HUDEP-2 (cell line): ENCODE measurements at regions not wholly inside any gene's neighbourhood (a gene's known extent, or its start where the extent isn't known, plus 50 kb on each side); places are given as distances from the start of the nearest gene placed in this dataset.

ENCODE experiments used
- DNase-seq, 76 experiments: peaks; one replicate each; lab custom pipeline; 2025; ENCODE audit not compliant: unreplicated experiment in 76 of 76; lab: John Stamatoyannopoulos, UW

DNA sequence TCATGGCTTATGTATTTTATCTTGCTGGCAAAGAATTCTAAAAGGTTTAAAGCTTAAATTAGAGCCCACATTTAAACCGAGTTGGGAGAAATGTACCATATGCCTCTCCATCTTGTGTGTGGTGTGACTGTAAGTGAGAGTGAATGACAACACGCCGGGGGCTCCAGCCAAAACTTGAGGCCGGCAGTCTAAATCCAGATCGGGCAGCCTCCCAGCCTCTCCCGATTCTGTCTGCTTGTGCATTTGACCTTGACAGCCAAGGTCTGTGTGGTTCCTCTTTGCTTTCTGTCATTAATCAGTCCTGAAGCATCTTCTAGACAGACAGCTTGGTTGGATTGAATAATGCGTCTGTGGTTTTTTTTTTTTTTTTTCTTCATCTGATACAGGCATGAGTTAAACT lies 1093.2 kb upstream of the EEF2KMT start:
- DNase-seq: no peak

DNA sequence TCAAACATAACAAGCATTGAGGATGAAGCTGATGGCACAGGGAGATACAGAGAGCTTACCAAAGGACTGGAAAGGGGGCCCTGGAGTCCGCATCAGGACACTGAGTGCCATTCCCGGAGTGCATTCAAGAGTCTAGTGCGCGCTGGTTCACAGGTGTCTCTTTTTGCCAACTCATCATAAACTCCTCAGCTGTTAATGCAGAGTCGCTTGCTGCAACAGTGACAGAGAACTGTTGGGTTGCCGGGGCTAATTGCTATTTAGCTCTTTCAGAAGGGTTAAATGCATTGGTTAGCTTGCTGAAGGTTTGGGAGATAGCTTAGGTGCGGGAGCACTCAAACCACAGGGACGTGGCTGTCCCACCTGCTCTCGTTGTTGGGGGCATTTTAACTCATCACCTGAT lies 1091.6 kb upstream of the EEF2KMT start:
- DNase-seq: no peak

DNA sequence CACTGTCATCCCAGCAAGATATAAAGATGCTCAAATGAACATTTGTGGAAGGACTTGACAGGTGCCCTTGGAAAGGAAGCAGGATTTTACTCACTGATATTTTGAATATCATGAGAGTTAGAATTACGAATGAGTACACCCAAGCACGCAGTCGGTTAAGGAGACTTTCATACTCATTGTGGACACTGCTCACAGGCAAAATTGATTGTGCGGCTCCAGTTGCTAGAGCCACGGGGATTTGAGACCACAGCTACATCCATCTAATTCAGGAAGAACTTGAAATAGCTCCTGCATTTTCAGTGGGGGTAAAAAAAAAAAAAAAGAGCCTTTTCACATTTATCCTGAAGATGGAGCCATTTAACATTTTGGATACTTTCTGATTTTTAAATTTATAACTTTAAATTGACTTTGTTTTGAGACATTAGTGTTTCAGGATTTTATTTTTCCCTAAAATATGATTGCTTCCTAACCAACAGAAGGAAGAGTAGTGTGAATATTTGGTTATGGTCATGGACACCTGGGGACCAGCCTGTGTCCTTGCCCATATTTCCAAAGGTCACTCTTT lies 1080.1 kb upstream of the EEF2KMT start:
- DNase-seq: no peak

- no peak for DNase-seq
Measured at GRCh38 chr16:6170022-6170421, 1072.4 kb upstream of the EEF2KMT start.

DNA sequence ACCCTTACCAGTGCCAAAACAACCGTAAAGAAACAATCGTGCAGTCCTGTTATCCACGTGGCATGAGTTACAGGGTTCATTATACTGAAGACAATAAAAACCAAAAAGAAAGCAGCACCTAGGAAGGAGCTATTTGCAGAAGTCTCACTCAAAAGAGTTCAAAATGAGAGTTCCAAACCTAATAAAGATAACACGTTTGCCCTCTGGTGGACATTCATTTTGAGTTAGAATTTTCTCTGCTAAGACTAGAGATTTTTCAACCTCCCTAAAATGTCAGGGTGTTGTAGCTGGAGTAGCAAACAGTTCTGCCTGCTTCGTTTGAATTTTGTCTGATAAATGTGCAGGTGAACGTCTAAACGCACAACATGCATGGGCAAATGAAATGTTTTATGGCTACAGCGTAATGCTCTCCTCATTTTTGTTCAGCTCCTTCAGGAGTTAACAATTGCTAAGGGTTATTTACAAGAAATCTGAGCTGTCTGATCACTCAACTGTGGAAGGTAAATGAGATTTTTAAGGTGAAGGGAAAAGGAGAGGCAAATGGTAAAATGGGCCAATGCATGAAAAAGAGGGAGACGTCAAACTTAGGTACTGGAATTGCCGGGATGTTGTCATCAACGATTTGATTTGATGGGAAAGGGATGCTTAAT lies 1067.9 kb upstream of the EEF2KMT start:
- DNase-seq: no peak

- DNase-seq: no peak
Measured at GRCh38 chr16:6160871-6161270, 1063.3 kb upstream of the EEF2KMT start.

GRCh38 chr16:6160303-6160702 lies 1062.7 kb upstream of the EEF2KMT start:
- DNase-seq: no peak

GRCh38 chr16:6157806-6158205 lies 1060.2 kb upstream of the EEF2KMT start:
- no peak for DNase-seq

- DNase-seq: no peak
Measured at GRCh38 chr16:6155271-6155670, 1057.7 kb upstream of the EEF2KMT start.

GRCh38 chr16:6153901-6154300 lies 1056.3 kb upstream of the EEF2KMT start:
- DNase-seq: no peak

GRCh38 chr16:6149031-6149430 lies 1051.4 kb upstream of the EEF2KMT start:
- DNase-seq: no peak

DNA sequence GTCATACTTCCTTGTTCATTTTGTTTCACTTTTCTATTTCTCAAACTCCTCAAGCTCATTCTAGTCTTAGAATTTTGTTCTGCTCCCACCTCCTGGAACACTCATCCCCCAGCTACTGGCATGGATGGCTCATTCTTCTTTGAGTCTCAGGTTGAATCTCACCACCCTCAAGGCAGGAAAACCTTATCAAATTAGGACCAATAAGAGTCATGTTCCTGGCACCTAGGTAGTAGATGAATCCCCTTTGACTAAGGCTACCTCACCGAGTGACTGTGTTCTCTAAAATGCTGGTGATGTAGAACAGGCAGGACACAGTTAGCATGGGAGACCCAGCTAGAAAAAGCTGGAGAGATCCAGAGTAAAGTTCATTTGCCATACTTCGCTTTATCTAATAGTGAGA lies 1050.8 kb upstream of the EEF2KMT start:
- no peak for DNase-seq

DNA sequence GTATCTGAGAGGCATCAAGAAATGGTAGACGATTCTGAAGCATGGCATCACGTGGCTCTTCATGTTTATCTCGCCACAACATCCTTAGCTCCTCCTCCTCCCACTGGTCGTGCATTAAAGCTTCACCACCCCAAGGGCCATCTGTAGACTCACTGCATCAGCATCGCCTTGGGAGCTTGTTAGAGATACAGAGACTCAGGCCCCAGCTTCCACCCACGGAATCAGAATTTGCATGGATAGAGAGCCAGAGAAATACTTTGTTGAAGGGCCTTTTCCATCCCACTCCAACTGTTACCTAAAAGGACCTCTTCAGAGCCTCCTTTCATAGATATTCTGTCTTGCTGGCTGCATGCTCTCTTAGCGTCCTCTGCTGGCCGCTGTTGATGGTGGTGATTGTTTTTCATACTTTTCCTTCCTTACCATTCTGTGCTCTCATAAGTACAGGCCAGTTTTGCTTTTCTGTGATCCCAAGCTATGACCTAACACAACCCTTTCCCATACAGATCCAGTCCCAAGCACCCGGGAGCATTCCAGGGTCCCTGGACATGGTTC lies 1049.4 kb upstream of the EEF2KMT start:
- no peak for DNase-seq

GRCh38 chr16:6146356-6146755 lies 1048.8 kb upstream of the EEF2KMT start:
- DNase-seq: no peak

DNA sequence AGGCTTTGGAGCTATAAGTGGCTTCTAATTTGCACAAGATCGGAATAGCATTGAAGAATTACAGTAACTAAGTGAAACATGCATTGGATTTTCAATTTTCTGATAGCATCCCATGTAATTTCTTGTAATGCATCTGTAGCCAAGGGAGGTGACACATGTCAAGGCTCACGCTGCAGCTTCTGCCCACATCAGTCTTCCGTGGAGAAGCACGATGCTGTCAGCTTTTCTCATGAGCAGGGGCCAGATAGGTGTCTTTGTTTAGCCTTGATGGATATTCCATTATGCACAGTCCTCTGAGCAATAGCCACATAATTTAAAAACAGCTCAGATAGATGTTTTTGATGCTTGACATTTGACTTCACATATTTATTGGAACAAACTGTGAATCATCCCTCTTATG lies 1046.9 kb upstream of the EEF2KMT start:
- DNase-seq: no peak

- DNase-seq: no peak
Measured at GRCh38 chr16:6143020-6143419, 1045.4 kb upstream of the EEF2KMT start.

DNA sequence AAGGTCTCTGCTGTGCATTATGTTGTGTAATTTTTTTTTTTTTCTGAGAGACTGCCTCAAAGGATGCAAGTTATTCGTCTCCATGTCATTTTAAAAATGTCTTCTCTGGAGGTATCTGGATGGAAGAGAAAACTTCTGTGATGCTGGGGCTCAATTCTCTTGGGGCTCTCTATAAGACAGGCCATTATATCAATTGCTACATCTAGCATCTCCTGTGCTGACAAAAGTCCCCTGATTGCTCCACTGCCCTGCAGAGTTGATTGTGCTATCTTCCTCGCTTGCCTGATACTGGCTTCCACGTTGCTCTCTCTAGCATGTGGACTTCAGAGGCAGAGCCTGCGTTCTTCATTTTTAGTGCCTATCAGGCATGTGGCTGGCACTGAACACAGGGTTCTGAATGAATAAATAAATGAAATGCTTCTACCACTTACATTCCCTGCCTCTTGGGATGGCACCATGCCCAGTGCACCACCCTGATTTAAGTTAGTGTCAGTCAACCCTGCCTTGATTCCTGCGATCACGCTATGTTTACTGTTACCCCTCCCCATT lies 1035.5 kb upstream of the EEF2KMT start:
- no peak for DNase-seq

- no peak for DNase-seq
Measured at GRCh38 chr16:6132121-6132520, 1034.5 kb upstream of the EEF2KMT start.

DNA sequence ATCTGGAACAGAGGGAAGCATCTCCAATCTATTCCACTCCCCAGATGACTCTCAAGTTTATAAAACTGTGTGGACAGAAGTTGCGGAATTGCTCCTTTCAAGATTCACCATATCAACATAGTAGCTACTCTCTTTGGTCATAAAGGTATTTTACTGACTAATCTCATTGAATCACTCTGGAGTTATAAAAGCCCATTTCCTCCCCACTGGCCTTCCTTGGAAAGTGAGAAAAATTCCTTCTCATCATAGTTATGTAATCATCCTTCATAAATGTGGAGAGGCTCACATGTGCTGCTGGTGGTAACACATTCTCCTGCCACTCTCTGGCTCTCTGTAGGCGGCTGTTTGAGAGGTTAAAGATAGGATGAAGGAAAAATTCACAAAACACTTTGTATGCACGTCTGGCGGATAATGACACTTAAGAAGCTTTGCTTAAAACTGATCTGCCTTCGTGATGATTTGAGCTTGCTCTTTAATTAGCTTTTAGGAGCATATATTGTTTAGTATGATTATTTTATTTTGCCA lies 1034.0 kb upstream of the EEF2KMT start:
- no peak for DNase-seq

- DNase-seq: no peak
Measured at GRCh38 chr16:6125483-6126259, 1028.1 kb upstream of the EEF2KMT start.

DNA sequence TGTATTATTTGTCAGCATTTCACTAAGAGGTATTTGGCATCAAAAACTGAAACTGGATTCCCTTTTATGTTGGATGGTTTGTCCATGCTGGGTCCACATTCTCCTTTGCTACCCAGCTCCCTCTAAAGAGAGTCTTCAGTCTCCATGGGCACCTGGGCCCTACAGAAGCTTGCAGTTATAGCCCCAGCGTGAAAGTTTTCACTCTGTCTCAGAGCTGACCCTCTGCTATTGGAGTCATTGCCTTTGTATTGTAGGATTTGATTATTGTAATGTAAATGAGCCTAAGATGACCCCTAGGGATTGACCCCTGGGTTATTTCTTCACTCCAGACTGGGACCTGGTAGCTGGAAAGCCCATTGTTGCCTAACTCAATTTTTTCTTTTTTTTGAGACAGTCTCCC lies 1026.5 kb upstream of the EEF2KMT start:
- DNase-seq: no peak
